AG04449 (cell line): ENCODE measurements at regions not wholly inside any gene's neighbourhood (a gene's known extent, or its start where the extent isn't known, plus 50 kb on each side); places are given as distances from the start of the nearest gene placed in this dataset.

ENCODE experiments used
- CTCF ChIA-PET: fragments of 350-600 bp; formaldehyde crosslinking; extraction: SDS; loops from one replicate; lab custom pipeline; 2021; ENCODE audit warnings: antibody characterized with exemption; lab: Yijun Ruan, JAX
- POLR2A ChIA-PET: fragments of 400-600, 350-600 bp; formaldehyde crosslinking; extraction: SDS; loops from one replicate; lab custom pipeline; 2020; ENCODE audit warnings: antibody characterized with exemption, inconsistent platforms; lab: Yijun Ruan, JAX
- DNase-seq: peaks from one replicate; pipeline ENCODE4 v3.0.0-alpha.2; 2010; ENCODE audit warnings: low read depth, low spot score
- H3K4me3 ChIP-seq: 2 replicates; pipeline ENCODE4 v1.5.1; 2011; ENCODE audit warnings: low read depth, mild to moderate bottlenecking, control low read depth, low read length
- CTCF ChIP-seq: IDR thresholded peaks from one replicate; pipeline ENCODE4 v1.5.1; 2011; ENCODE audit warnings: mild to moderate bottlenecking, moderate library complexity, low read length, control low read depth, inconsistent platforms; ENCODE audit not compliant: insufficient read depth; ENCODE audit errors: missing control alignments

GRCh38 chr20:41782255-41782654, 164.1 kb upstream of the CHD6 start:
- no peak overlapping the region for H3K4me3 ChIP-seq
- POLR2A ChIA-PET: no interaction called here
- DNase-seq: no peak
- TF ChIP-seq CTCF: no peak
- CTCF ChIA-PET: no interaction called here

GRCh38 chr20:41776421-41776820, 158.2 kb upstream of the CHD6 start:
- H3K4me3 ChIP-seq: no peak overlapping the region
- DNase-seq: no peak
- POLR2A ChIA-PET: no interaction called here
- CTCF ChIA-PET: no interaction called here
- TF ChIP-seq CTCF: no peak

GRCh38 chr20:41774291-41774690, 156.1 kb upstream of the CHD6 start:
- TF ChIP-seq CTCF: no peak
- ChIA-PET POLR2A (no interaction called here), CTCF (no interaction called here)
- no peak for DNase-seq
- no peak overlapping the region for H3K4me3 ChIP-seq

GRCh38 chr20:41770965-41771364, 152.8 kb upstream of the CHD6 start:
- ChIA-PET POLR2A (no interaction called here), CTCF (no interaction called here)
- no peak overlapping the region for H3K4me3 ChIP-seq
- no peak for DNase-seq
- no peak for TF ChIP-seq CTCF

GRCh38 chr20:41770427-41770826, 152.2 kb upstream of the CHD6 start:
- no peak for DNase-seq
- no peak for TF ChIP-seq CTCF
- ChIA-PET CTCF (no interaction called here), POLR2A (no interaction called here)
- no peak overlapping the region for H3K4me3 ChIP-seq

GRCh38 chr20:41769592-41770018, 151.4 kb upstream of the CHD6 start:
- CTCF ChIA-PET: no interaction called here

More at GRCh38 chr20:41769592-41770018, 151.4 kb upstream of the CHD6 start:
- TF ChIP-seq CTCF: no peak
- POLR2A ChIA-PET: no interaction called here
- no peak overlapping the region for H3K4me3 ChIP-seq
- no peak for DNase-seq
